Pancreas (tissue), 10 donors: ENCODE measurements at regions not wholly inside any gene's neighbourhood (a gene's known extent, or its start where the extent isn't known, plus 50 kb on each side); places are given as distances from the start of the nearest gene placed in this dataset.

Experiments
- ATAC-seq, 4 donors: fragments of 200-7000 bp; cut with Tn5 transposase; one replicate each; pipeline versions ENCODE4 v1.8.0 to v1.9.1; 2020; ENCODE audit warnings: mild to moderate bottlenecking in 4 of 4, moderate library complexity in 4 of 4
- DNase-seq, 6 donors: peaks; one replicate each; pipeline ENCODE4 v3.0.0-alpha.2; 2020
- FAIRE-seq: peaks from 2 replicates; lab custom pipeline; 2012; peaks lifted over from hg19 to GRCh38; lab: Jason Lieb, UNC
- H3K27ac ChIP-seq, 4 donors: fragments of 200-600 bp; sonication (generic); 1 replicate in 3 of 4; 2 replicates in 1 of 4; pipeline versions ENCODE4 v1.5.0 to v1.8.0; 2020
- H3K27me3 ChIP-seq, 4 donors: fragments of 200-600 bp; one replicate each; pipeline ENCODE4 v1.8.0; 2021
- H3K36me3 ChIP-seq, 3 donors: fragments of 200-600 bp; sonication (generic) in 1 of 3; one replicate each; pipeline versions ENCODE4 v1.5.0 to v1.8.0; 2020 to 2021
- H3K4me1 ChIP-seq, 3 donors: fragments of 200-600 bp; one replicate each; pipeline ENCODE4 v1.8.0; 2021
- H3K4me3 ChIP-seq, 4 donors: fragments of 200-600 bp; sonication (generic) in 2 of 4; one replicate each; pipeline versions ENCODE4 v1.5.0 to v1.8.0; 2020 to 2021
- H3K9me3 ChIP-seq, 4 donors: fragments of 200-600 bp; one replicate each; pipeline ENCODE4 v1.8.0; 2021
- CTCF ChIP-seq, 4 donors: fragments of 200-600 bp; sonication (generic) in 3 of 4; IDR thresholded peaks; one replicate each; pipeline versions ENCODE4 v1.5.0 to v1.8.0; 2021; ENCODE audit warnings: antibody characterized with exemption in 4 of 4
- WGBS, 2 donors: extraction: QIAGEN DNeasy Blood & Tissue Kit; methylation state at CpG; one replicate each; pipeline ENCODE4 v1.1.7; 2013; 5-methylcytosine and 5-hydroxymethylcytosine counted together
- intact Hi-C, 3 donors: fragments of 100-400 bp; cut with DNase I; formaldehyde crosslinking; loops; one replicate each; pipeline versions ENCODE4 v1.11.1 to v1.14.2; 2022
- donor health status: healthy with polysubstance abuse.
- donor health status: DM: no; HTN: no; CAD: no; lungs with moderate emphysema.
- donor health status: DM: no; HTN: no; CAD: no.
- donor health status: control.
- donor health status: control.
- donor health status: Bipolar disorder and iron deficiency.
- donor health status: DM: yes; HTN: yes; CAD: no.
- donor health status: DM: no; HTN: no; CAD: no.
- donor health status: DM: no; HTN: no; CAD: no.
- donor health status: DM: yes; HTN: yes; CAD: no.

GRCh38 chr18:67216846-67217245 lies 299.7 kb downstream of the DSEL start:
- H3K4me1 ChIP-seq, result no peaks in the 10 kb centered on the region
- no peaks in the 10 kb centered on the region for H3K36me3 ChIP-seq
- H3K27ac ChIP-seq, result no peak overlapping the region
- WGBS, 2 donors, result 64 to 70% methylated on average over 1 of the region's 1 CpG
- TF ChIP-seq CTCF (IDR thresholded peaks at IDR 0.05), result no peak
- no peaks in the 10 kb centered on the region for H3K9me3 ChIP-seq
- no peak for DNase-seq
- intact Hi-C loops, result loop anchor here in 2 of 3 donors (5.0 kb wide), 1 partner anchor 1445 kb away; no protein-coding TSS in a partner anchor
- H3K4me3 ChIP-seq, result no peak overlapping the region
- ATAC-seq, result no peak
- no peak for FAIRE-seq
- H3K27me3 ChIP-seq, result no peaks in the 10 kb centered on the region

DNA sequence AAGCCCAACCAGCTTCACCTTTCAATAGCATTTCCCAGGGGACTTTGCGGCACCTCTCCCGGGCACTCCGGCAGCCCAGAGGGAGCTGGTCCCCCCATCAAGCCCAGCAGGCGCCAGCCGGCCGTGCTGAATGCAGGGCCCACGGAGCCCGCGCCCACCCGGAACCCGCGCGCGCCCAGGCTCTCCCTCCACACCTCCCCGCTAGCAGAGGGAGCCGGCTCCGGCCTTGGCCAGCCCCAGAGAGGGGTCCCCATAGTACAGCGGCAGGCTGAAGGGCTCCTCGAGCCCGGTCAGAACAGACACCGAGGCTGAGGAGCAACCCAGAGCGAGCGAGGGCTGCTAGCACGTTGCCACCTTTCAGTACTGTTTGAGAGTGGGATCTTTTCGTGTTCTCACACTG lies 300.8 kb downstream of the DSEL start:
- DNase-seq (peak in 1 of 6 donors; percentile 66), FAIRE-seq (no peak), ATAC-seq (no peak)
- no peak overlapping the region for H3K4me3 ChIP-seq
- intact Hi-C loops, result loop anchor here in 2 of 3 donors (5.0 kb wide), 1 partner anchor 1447 kb away; no protein-coding TSS in a partner anchor
- 77 to 86% methylated on average over 25 of the region's 25 CpGs for WGBS, 2 donors
- no peak overlapping the region for H3K27ac ChIP-seq
- no peak for TF ChIP-seq CTCF (IDR thresholded peaks at IDR 0.05)
- no peaks in the 10 kb centered on the region for H3K9me3 ChIP-seq
- no peaks in the 10 kb centered on the region for H3K36me3 ChIP-seq
- H3K4me1 ChIP-seq, result no peaks in the 10 kb centered on the region
- H3K27me3 ChIP-seq, result no peaks in the 10 kb centered on the region

GRCh38 chr18:67211646-67212045 lies 304.9 kb downstream of the DSEL start:
- Histone ChIP-seq H3K4me1 (no peaks in the 10 kb centered on the region), H3K36me3 (no peaks in the 10 kb centered on the region), H3K4me3 (no peak overlapping the region), H3K9me3 (no peaks in the 10 kb centered on the region), H3K27me3 (no peaks in the 10 kb centered on the region), H3K27ac (no peak overlapping the region)
- no peak for FAIRE-seq
- WGBS, 2 donors, result 53 to 68% methylated on average over 6 of the region's 6 CpGs
- DNase-seq, result no peak
- intact Hi-C loops, result no loop called here
- no peak for ATAC-seq
- no peak for TF ChIP-seq CTCF (IDR thresholded peaks at IDR 0.05)

GRCh38 chr18:67200665-67201064 lies 315.9 kb downstream of the DSEL start:
- FAIRE-seq, result no peak
- Histone ChIP-seq H3K36me3 (no peaks in the 10 kb centered on the region), H3K27ac (no peak overlapping the region), H3K4me3 (no peak overlapping the region), H3K27me3 (peaks cover 0 to 25% (median 4%) of the 10 kb centered on the region in 4 donors), H3K9me3 (no peaks in the 10 kb centered on the region), H3K4me1 (no peaks in the 10 kb centered on the region)
- no peak for TF ChIP-seq CTCF (IDR thresholded peaks at IDR 0.05)
- ATAC-seq, result no peak
- intact Hi-C loops, result no loop called here
- 45 to 54% methylated on average over 8 of the region's 8 CpGs for WGBS, 2 donors
- DNase-seq, result peak in 1 of 6 donors; percentile 15

GRCh38 chr18:67199993-67200617 lies 316.4 kb downstream of the DSEL start:
- DNase-seq, result no peak
- no peak overlapping the region for H3K27ac ChIP-seq
- peak in 3 of 4 donors; percentile 40 to 62 (median 51) for TF ChIP-seq CTCF (IDR thresholded peaks at IDR 0.05)
- no peaks in the 10 kb centered on the region for H3K36me3 ChIP-seq
- FAIRE-seq, result peak; percentile 97
- peaks cover 0 to 25% (median 2%) of the 10 kb centered on the region in 4 donors for H3K27me3 ChIP-seq
- WGBS, 2 donors, result 29 to 30% methylated on average over 3 of the region's 3 CpGs
- H3K4me1 ChIP-seq, result no peaks in the 10 kb centered on the region
- ATAC-seq, result peak; percentile 60 to 88 (median 86)
- intact Hi-C loops, result loop anchor here in 2 of 3 donors (5.0 to 10.0 kb wide), 2 partner anchors 95 to 98 kb away; no protein-coding TSS in a partner anchor
- no peak overlapping the region for H3K4me3 ChIP-seq
- no peaks in the 10 kb centered on the region for H3K9me3 ChIP-seq
